BLaER1 (cell line): ENCODE measurements at regions not wholly inside any gene's neighbourhood (a gene's known extent, or its start where the extent isn't known, plus 50 kb on each side); places are given as distances from the start of the nearest gene placed in this dataset.

Source experiments
- H3K27ac ChIP-seq: shearing (Covaris generic); formaldehyde crosslinking; 2 replicates; pipeline ENCODE4 v1.8.1; 2022
- H3K27me3 ChIP-seq: shearing (Covaris generic); formaldehyde crosslinking; 2 replicates; pipeline ENCODE4 v1.8.1; 2022
- H3K36me3 ChIP-seq: shearing (Covaris generic); formaldehyde crosslinking; 2 replicates; pipeline ENCODE4 v1.8.1; 2022
- H3K4me1 ChIP-seq: shearing (Covaris generic); formaldehyde crosslinking; 2 replicates; pipeline ENCODE4 v1.8.1; 2022
- H3K4me2 ChIP-seq: shearing (Covaris generic); formaldehyde crosslinking; 2 replicates; pipeline ENCODE4 v1.8.1; 2022
- H3K4me3 ChIP-seq: shearing (Covaris generic); formaldehyde crosslinking; 2 replicates; pipeline ENCODE4 v1.8.1; 2022
- H3K9ac ChIP-seq: shearing (Covaris generic); formaldehyde crosslinking; 2 replicates; pipeline ENCODE4 v1.8.1; 2022
- H3K9me3 ChIP-seq: shearing (Covaris generic); formaldehyde crosslinking; 2 replicates; pipeline ENCODE4 v1.8.1; 2022
- H4K20me1 ChIP-seq: shearing (Covaris generic); formaldehyde crosslinking; 2 replicates; pipeline ENCODE4 v1.8.1; 2022
- Cebpa-rat ChIP-seq: shearing (Covaris generic); IDR thresholded peaks from 2 replicates; pipeline ENCODE4 v1.8.1; 2022

GRCh38 chr2:239476757-239477585, 76.2 kb upstream of the HDAC4 start:
- H3K27me3 ChIP-seq, result no peaks in the 10 kb centered on the region
- no peak overlapping the region for H3K4me3 ChIP-seq
- peaks cover 20% of the 10 kb centered on the region for H3K4me1 ChIP-seq
- TF ChIP-seq Cebpa-rat, result no peak
- H3K27ac ChIP-seq, result no peak overlapping the region
- H3K36me3 ChIP-seq, result no peaks in the 10 kb centered on the region
- H3K9me3 ChIP-seq, result no peaks in the 10 kb centered on the region
- H3K9ac ChIP-seq, result no peak overlapping the region
- H3K4me2 ChIP-seq, result no peak overlapping the region
- H4K20me1 ChIP-seq, result no peaks in the 10 kb centered on the region

DNA sequence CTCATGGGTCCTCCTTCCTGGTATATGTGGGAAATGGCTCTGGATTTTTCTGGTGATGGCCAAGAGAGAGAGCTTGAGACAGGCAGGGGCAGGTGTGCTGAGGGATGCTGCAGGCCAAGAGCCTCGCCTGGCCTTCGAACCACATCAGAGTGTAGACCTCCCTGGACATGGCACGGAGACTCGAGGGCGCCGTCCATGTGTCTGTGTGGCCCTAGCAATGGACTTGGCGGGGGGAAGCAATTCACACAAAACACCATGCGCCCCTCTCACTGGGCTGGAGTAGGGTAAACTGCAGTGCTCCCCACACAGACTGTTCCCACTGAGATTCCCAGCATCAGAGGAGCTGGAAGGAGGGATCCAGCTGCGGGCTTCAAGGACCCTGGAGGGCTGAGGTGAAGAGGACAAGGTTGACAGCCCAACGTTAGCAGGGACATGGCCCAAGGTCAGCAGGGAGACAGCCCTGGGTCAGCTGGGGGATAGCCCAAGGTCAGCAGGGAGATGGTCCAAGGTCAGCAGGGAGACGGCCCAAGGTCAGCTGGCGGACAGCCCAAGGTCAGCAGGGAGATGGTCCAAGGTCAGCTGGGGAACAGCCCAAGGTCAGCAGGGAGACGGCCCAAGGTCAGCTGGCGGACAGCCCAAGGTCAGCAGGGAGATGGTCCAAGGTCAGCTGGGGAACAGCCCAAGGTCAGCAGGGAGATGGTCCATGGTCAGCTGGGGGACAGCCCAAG, 75.4 kb upstream of the HDAC4 start:
- Histone ChIP-seq H3K4me3 (no peak overlapping the region), H3K36me3 (no peaks in the 10 kb centered on the region), H3K4me1 (peaks cover 20% of the 10 kb centered on the region), H3K9me3 (no peaks in the 10 kb centered on the region), H4K20me1 (no peaks in the 10 kb centered on the region), H3K4me2 (peak overlapping the region; percentile 65), H3K27ac (peak overlapping the region; percentile 53; the same call in 1 of the 2 replicates), H3K27me3 (no peaks in the 10 kb centered on the region), H3K9ac (peak overlapping the region; percentile 24; the same call in 1 of the 2 replicates)
- no peak for TF ChIP-seq Cebpa-rat

- Histone ChIP-seq H3K4me2 (peak overlapping the region; percentile 65), H4K20me1 (no peaks in the 10 kb centered on the region), H3K27ac (peak overlapping the region; percentile 53; the same call in 1 of the 2 replicates), H3K36me3 (no peaks in the 10 kb centered on the region), H3K27me3 (no peaks in the 10 kb centered on the region), H3K9ac (peak overlapping the region; percentile 24; the same call in 1 of the 2 replicates), H3K9me3 (no peaks in the 10 kb centered on the region), H3K4me1 (peaks cover 24% of the 10 kb centered on the region), H3K4me3 (no peak overlapping the region)
- TF ChIP-seq Cebpa-rat, result no peak
These were observed 74.6 kb upstream of the HDAC4 start for GRCh38 chr2:239475161-239476028.

- Histone ChIP-seq H3K27me3 (no peaks in the 10 kb centered on the region), H3K9ac (no peak overlapping the region), H3K4me3 (no peak overlapping the region), H3K4me1 (peaks cover 16% of the 10 kb centered on the region), H3K4me2 (no peak overlapping the region), H3K9me3 (peaks cover 16% of the 10 kb centered on the region), H3K36me3 (no peaks in the 10 kb centered on the region), H4K20me1 (no peaks in the 10 kb centered on the region), H3K27ac (no peak overlapping the region)
- no peak for TF ChIP-seq Cebpa-rat
These were observed 72.5 kb upstream of the HDAC4 start for GRCh38 chr2:239473211-239473805.

- H4K20me1 ChIP-seq, result no peaks in the 10 kb centered on the region
- H3K9ac ChIP-seq, result no peak overlapping the region
- no peak overlapping the region for H3K27ac ChIP-seq
- H3K4me2 ChIP-seq, result no peak overlapping the region
- no peak overlapping the region for H3K4me3 ChIP-seq
- H3K27me3 ChIP-seq, result no peaks in the 10 kb centered on the region
- peaks cover 16% of the 10 kb centered on the region for H3K4me1 ChIP-seq
- H3K36me3 ChIP-seq, result no peaks in the 10 kb centered on the region
- peaks cover 16% of the 10 kb centered on the region for H3K9me3 ChIP-seq
- TF ChIP-seq Cebpa-rat, result no peak
These were observed 71.5 kb upstream of the HDAC4 start for GRCh38 chr2:239472235-239472775.

DNA sequence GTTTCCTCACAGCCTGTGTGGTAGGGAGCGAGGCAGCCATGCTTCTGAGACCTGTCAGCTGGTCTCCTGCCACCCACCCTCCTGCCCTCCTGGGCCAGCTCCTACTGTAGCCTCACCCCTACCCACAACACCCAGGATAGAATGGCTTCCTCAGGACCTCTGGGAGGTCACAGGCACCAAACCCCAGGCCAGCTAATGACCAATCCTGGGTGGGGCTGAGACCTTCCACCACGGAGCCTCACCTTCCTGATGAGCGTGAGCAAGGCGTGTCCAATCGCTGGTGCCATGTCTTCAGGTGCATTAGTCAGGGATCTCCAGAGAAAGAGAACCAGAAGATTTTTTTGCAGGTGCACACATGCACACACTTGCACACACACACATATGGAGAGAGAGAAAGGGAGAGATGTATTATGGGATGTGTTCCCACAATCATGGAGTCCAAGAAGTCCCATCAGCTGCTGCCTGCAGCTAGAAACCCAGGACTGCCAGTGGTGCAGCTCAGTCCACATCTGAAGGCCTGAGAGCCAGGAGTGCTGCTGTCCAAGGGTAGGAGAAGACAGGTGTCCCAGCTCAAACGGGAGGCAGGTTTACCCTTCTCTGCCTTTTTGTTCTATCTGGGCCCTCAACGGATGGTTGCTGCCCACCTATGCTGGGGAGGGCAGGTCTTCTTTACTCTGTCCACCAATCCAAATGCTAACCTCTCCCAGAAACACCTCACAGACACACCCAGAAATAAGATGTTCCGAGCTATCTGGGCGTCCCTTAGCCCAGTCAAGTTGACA, 70.4 kb upstream of the HDAC4 start:
- Histone ChIP-seq H3K9ac (no peak overlapping the region), H3K4me2 (no peak overlapping the region), H3K4me1 (peaks cover 24% of the 10 kb centered on the region), H3K36me3 (no peaks in the 10 kb centered on the region), H3K27ac (no peak overlapping the region), H3K9me3 (peaks cover 16% of the 10 kb centered on the region), H3K4me3 (no peak overlapping the region), H4K20me1 (no peaks in the 10 kb centered on the region), H3K27me3 (no peaks in the 10 kb centered on the region)
- no peak for TF ChIP-seq Cebpa-rat

GRCh38 chr2:239470151-239470900, 69.5 kb upstream of the HDAC4 start:
- H3K27me3 ChIP-seq, result no peaks in the 10 kb centered on the region
- H3K27ac ChIP-seq, result no peak overlapping the region
- no peak for TF ChIP-seq Cebpa-rat
- H3K4me1 ChIP-seq, result peaks cover 24% of the 10 kb centered on the region
- no peak overlapping the region for H3K9ac ChIP-seq
- H3K36me3 ChIP-seq, result no peaks in the 10 kb centered on the region
- no peak overlapping the region for H3K4me3 ChIP-seq
- H3K9me3 ChIP-seq, result peaks cover 16% of the 10 kb centered on the region
- no peaks in the 10 kb centered on the region for H4K20me1 ChIP-seq
- H3K4me2 ChIP-seq, result no peak overlapping the region
